LNCaP clone FGC (cell line): ENCODE measurements at regions not wholly inside any gene's neighbourhood (a gene's known extent, or its start where the extent isn't known, plus 50 kb on each side); places are given as distances from the start of the nearest gene placed in this dataset.

Source experiments
- DNase-seq: peaks from one replicate; pipeline ENCODE4 v3.0.0-alpha.2; 2011; ENCODE audit warnings: low read depth
- H3K4me3 ChIP-seq: 2 replicates; pipeline ENCODE4 v1.5.1; 2011; ENCODE audit warnings: mild to moderate bottlenecking, low read depth, low read length, control low read depth
- TF ChIP-seq, protein P1 (sequence below): IDR thresholded peaks from 2 replicates; pipeline ENCODE4 v1.5.1; 2012; ENCODE audit warnings: mild to moderate bottlenecking; ENCODE audit not compliant: control insufficient read depth, insufficient read depth; ENCODE audit errors: extremely low read depth

DNA sequence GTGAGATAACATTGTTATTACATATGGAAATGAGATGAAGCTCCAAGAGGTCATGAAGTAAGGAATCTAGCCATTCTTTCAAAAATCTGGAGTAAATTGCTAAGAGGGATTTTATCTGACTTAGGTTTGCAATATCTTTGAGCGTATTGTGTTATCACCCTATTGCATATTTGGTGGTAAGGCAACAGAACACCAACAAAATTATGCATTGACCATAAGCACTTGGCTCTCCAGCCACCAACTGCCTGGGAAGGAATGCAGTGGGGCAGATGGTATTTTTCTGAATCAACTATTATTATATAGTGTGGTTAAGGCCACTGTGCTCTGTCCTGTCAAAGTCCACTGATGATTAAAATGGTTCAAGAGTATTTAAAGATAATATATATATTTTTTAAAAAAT lies 287.9 kb upstream of the SEMA6D start:
- no peak for DNase-seq
- TF ChIP-seq, protein P1, sequence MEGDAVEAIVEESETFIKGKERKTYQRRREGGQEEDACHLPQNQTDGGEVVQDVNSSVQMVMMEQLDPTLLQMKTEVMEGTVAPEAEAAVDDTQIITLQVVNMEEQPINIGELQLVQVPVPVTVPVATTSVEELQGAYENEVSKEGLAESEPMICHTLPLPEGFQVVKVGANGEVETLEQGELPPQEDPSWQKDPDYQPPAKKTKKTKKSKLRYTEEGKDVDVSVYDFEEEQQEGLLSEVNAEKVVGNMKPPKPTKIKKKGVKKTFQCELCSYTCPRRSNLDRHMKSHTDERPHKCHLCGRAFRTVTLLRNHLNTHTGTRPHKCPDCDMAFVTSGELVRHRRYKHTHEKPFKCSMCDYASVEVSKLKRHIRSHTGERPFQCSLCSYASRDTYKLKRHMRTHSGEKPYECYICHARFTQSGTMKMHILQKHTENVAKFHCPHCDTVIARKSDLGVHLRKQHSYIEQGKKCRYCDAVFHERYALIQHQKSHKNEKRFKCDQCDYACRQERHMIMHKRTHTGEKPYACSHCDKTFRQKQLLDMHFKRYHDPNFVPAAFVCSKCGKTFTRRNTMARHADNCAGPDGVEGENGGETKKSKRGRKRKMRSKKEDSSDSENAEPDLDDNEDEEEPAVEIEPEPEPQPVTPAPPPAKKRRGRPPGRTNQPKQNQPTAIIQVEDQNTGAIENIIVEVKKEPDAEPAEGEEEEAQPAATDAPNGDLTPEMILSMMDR, result no peak
- H3K4me3 ChIP-seq, result no peak overlapping the region

DNA sequence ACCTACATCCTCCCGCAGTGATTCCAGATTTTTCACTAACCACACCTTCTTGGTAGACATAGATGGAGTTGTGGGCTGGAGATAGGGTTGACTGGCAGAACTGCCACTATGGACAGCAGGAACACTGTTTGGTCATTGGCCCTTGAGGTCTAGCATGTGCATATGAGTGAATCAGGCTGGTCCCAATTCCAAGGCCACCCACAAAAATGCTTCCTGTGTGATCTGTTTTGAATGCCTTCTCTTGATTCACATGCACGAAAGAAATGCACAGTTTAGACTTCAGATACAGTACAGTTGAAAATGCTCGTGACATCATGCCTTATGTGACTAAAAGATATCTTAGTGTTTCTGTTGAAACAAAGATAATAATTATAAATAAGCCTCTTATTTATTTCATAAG lies 285.8 kb upstream of the SEMA6D start:
- no peak for DNase-seq

GRCh38 chr15:47432826-47433225 lies 284.5 kb upstream of the SEMA6D start:
- no peak for DNase-seq
- TF ChIP-seq, protein P1, result no peak
- no peak overlapping the region for H3K4me3 ChIP-seq

More for the DNA sequence above, 285.8 kb upstream of the SEMA6D start:
- TF ChIP-seq, protein P1, result no peak
- no peak overlapping the region for H3K4me3 ChIP-seq

DNA sequence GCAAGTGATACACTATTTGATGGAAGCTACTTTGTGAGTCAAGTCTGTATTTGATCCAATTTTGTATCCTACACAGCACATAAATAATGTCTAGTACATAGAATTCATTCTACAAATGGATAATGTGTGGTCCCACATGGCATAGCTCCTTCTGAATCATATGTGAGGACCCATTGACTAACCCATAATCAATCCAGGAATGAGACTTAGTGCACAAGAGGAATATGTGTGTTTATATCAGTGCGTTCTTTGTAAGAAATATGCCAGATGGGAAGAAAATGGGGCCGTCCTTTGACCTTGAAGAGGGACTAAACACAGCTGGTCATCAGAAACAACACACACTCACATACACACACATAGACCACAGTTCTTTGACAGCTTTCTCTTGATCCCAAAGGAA lies 282.7 kb upstream of the SEMA6D start:
- no peak overlapping the region for H3K4me3 ChIP-seq
- no peak for DNase-seq
- TF ChIP-seq, protein P1, result no peak

DNA sequence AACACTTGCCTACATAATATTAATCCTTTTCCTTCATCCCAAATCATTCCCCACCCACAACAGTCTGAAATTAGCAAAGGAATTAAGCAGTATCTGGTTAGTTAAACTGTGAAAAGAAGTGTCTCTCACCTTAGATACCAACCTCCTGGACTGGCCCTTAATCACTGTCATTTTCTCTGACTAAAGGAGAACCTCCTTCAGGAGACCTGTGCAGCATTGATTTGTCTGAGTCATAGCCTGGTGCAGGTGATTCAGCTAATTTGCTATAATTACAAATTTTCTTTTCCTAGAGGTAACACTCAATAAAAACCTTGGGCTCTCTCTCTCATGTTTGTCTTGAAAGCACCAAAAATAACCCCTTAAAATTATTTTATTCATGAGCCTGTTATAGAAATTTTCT lies 279.8 kb upstream of the SEMA6D start:
- DNase-seq, result no peak
- H3K4me3 ChIP-seq, result no peak overlapping the region
- TF ChIP-seq, protein P1, result no peak

- H3K4me3 ChIP-seq, result no peak overlapping the region
- TF ChIP-seq, protein P1, result no peak
- peak; percentile 18 for DNase-seq
These were observed 277.9 kb upstream of the SEMA6D start for GRCh38 chr15:47439146-47440111.

DNA sequence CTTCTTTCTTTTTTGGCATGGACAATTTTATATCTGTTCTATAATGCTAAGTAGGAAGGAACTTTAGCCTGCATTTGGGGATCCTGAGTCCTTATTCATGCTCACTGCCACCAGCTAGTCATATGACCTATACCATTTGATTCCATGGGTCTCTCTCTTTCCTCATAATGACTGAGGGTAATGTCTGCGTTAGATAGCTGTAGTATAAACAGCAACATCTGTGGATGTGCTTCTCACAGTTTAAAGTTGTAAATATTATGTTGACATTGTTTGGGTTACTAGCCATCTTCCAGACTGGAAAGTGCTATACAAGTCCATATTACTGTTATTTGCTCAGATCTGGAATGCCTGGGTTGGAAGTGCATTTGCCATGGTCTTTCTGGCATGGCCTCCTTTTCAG lies 274.9 kb upstream of the SEMA6D start:
- no peak for DNase-seq
- TF ChIP-seq, protein P1, result no peak
- H3K4me3 ChIP-seq, result no peak overlapping the region
